CD14-positive monocyte (primary cell): ENCODE measurements at regions not wholly inside any gene's neighbourhood (a gene's known extent, or its start where the extent isn't known, plus 50 kb on each side); places are given as distances from the start of the nearest gene placed in this dataset.
"Not testable (repeated sequence)": the region's sequence is repeated elsewhere in the genome, so short reads cannot be mapped to it uniquely, and the experiment has no call there.

Experiments
- DNase-seq, 3 donors: peaks; one replicate each; pipeline ENCODE4 v3.0.0-alpha.2; 2011 to 2022
- H2AFZ ChIP-seq: 2 replicates; pipeline ENCODE4 v1.6.0; 2012; ENCODE audit warnings: mild to moderate bottlenecking, low read depth, low read length, inconsistent platforms; ENCODE audit not compliant: insufficient read depth, poor library complexity, severe bottlenecking
- H3K27ac ChIP-seq, 2 donors: 1 replicate in 1 of 2; 2 replicates in 1 of 2; pipeline ENCODE4 v1.5.1; 2012 to 2013; ENCODE audit warnings: low read length in 2 of 2, control low read depth in 1 of 2, inconsistent platforms in 1 of 2, low read depth in 1 of 2, mild to moderate bottlenecking in 1 of 2
- H3K27me3 ChIP-seq, 2 donors: one replicate each; pipeline versions ENCODE4 v1.6.0 to v1.6.1; 2011 to 2013; ENCODE audit warnings: low read length in 2 of 2; ENCODE audit not compliant: control insufficient read depth in 2 of 2, insufficient read depth in 2 of 2
- H3K36me3 ChIP-seq, 2 donors: replicated peaks in 1 of 2; 1 replicate in 1 of 2; 2 replicates in 1 of 2; pipeline versions ENCODE4 v1.5.1 to v1.6.1; 2012 to 2013; ENCODE audit warnings: low read length in 2 of 2, control low read depth in 1 of 2, inconsistent platforms in 1 of 2, mild to moderate bottlenecking in 1 of 2; ENCODE audit not compliant: insufficient read depth in 2 of 2, control insufficient read depth in 1 of 2
- H3K4me1 ChIP-seq, 2 donors: 1 replicate in 1 of 2; 2 replicates in 1 of 2; pipeline versions ENCODE4 v1.5.1 to v1.6.1; 2012 to 2013; ENCODE audit warnings: low read length in 2 of 2, control low read depth in 1 of 2, inconsistent platforms in 1 of 2, mild to moderate bottlenecking in 1 of 2, moderate library complexity in 1 of 2; ENCODE audit not compliant: insufficient read depth in 2 of 2, control insufficient read depth in 1 of 2
- H3K4me2 ChIP-seq: replicated peaks from 2 replicates; pipeline ENCODE3; 2012; ENCODE audit warnings: low read length, moderate library complexity, mild to moderate bottlenecking; ENCODE audit not compliant: poor library complexity, severe bottlenecking; ENCODE audit errors: extremely low read depth
- H3K4me3 ChIP-seq, 3 experiments: fragments of 200-600 bp in 1 of 3; sonication (generic) in 1 of 3; replicated peaks in 1 of 3; 1 replicate in 2 of 3; 2 replicates in 1 of 3; pipeline ENCODE4 v1.5.1; 2011 to 2013; ENCODE audit warnings: low read length in 3 of 3, mild to moderate bottlenecking in 3 of 3, control low read depth in 2 of 3, low read depth in 2 of 3, inconsistent platforms in 1 of 3, moderate library complexity in 1 of 3
- H3K79me2 ChIP-seq: 2 replicates; pipeline ENCODE4 v1.6.0; 2012; ENCODE audit warnings: mild to moderate bottlenecking, control low read depth, inconsistent platforms, low read length, moderate library complexity; ENCODE audit not compliant: insufficient read depth
- H3K9ac ChIP-seq: 2 replicates; pipeline ENCODE4 v1.6.0; 2017; ENCODE audit warnings: low read length, mild to moderate bottlenecking; ENCODE audit not compliant: insufficient read depth, poor library complexity, severe bottlenecking
- H3K9me3 ChIP-seq, 2 donors: replicated peaks in 1 of 2; 1 replicate in 1 of 2; 2 replicates in 1 of 2; pipeline versions ENCODE4 v1.5.1 to v1.6.1; 2012 to 2013; ENCODE audit warnings: low read length in 2 of 2, control low read depth in 1 of 2; ENCODE audit not compliant: control insufficient read depth in 1 of 2, insufficient read depth in 1 of 2
- H4K20me1 ChIP-seq: 2 replicates; pipeline ENCODE4 v1.6.0; 2012; ENCODE audit warnings: mild to moderate bottlenecking, low read length, control low read depth, moderate library complexity; ENCODE audit not compliant: insufficient read depth
- H3K27ac Mint-ChIP-seq, 7 donors: one replicate each; pipeline ENCODE4 v1.8.0; 2020; ENCODE audit warnings: mild to moderate bottlenecking in 7 of 7, mixed read lengths in 7 of 7, moderate library complexity in 6 of 7, inconsistent platforms in 2 of 7
- H3K27me3 Mint-ChIP-seq, 3 donors: one replicate each; pipeline ENCODE4 v1.8.0; 2021 to 2022; ENCODE audit warnings: low read depth in 3 of 3, mild to moderate bottlenecking in 3 of 3, mixed read lengths in 3 of 3, moderate library complexity in 3 of 3, inconsistent platforms in 1 of 3
- H3K36me3 Mint-ChIP-seq, 2 donors: one replicate each; pipeline ENCODE4 v1.8.0; 2020; ENCODE audit warnings: mixed read lengths in 2 of 2, inconsistent platforms in 1 of 2, mild to moderate bottlenecking in 1 of 2
- H3K4me1 Mint-ChIP-seq: one replicate; pipeline ENCODE4 v1.8.0; 2020; ENCODE audit warnings: mild to moderate bottlenecking, mixed read lengths
- H3K4me3 Mint-ChIP-seq, 2 donors: one replicate each; pipeline ENCODE4 v1.8.0; 2020; ENCODE audit warnings: mild to moderate bottlenecking in 2 of 2, mixed read lengths in 2 of 2, moderate library complexity in 1 of 2
- H3K9me3 Mint-ChIP-seq, 7 donors: one replicate each; pipeline ENCODE4 v1.8.0; 2020 to 2022; ENCODE audit warnings: mixed read lengths in 7 of 7, mild to moderate bottlenecking in 6 of 7, moderate library complexity in 6 of 7, inconsistent platforms in 2 of 7
- WGBS: methylation state at CpG from one replicate; pipeline ENCODE4 v1.1.5; 2013; ENCODE audit warnings: missing lambda C conversion rate; ENCODE audit not compliant: insufficient coverage; 5-methylcytosine and 5-hydroxymethylcytosine counted together
- intact Hi-C, 2 donors: fragments of 100-400 bp; cut with micrococcal nuclease; formaldehyde crosslinking; loops; one replicate each; pipeline versions ENCODE4 v1.15.0 to v1.15.1; 2023
- TF ChIP-seq, protein P1 (sequence below): fragments of 200-600 bp; IDR thresholded peaks from one replicate; pipeline ENCODE4 v1.8.0; 2022; ENCODE audit warnings: antibody characterized with exemption, mild to moderate bottlenecking

DNA sequence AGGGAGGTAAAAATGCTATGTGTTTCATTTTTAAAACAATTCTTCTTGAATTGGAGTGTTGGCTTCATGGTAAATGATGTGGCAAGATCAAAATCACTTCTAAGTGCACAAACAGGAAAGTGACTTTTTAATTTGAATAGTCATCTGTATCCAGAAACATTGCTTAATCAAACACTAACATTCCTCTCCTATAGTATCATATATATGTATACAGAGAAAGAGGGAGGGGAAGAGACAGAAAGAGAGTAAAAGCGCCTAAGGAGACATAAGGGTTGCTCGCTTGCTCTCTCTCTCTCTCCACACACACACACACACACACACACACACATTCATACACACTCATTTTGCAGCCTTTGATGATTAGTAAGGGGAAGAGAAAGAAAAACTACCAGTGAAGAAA, 95.4 kb upstream of the PRDM9 start:
- no peaks in the 10 kb centered on the region for H3K4me1 ChIP-seq

DNA sequence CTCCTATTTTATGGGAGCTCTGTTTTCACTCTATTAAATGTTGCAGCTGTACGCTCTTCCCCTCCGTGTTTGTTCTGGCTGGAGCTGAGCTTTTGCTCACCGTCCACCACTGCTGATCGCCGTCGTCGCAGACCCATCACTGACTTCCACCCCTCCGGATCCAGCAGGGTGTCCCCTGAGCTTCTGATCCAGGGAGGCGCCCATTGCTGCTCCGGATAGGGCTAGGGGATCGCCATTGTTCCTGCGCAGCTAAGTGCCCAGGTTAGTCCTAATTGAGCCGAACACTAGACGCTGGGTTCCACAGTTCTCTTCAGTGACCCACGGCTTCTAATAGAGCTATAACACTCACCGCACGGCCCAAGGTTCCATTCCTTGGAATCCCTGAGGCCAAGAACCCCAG, 96.2 kb upstream of the PRDM9 start:
- 94% methylated on average over 17 of the region's 17 CpGs for WGBS
- no peak overlapping the region for H3K27ac Mint-ChIP-seq
- no peak overlapping the region for H3K4me2 ChIP-seq
- no peaks in the 10 kb centered on the region for H3K4me1 ChIP-seq
- H3K27ac ChIP-seq: no peak overlapping the region
- H3K4me3 ChIP-seq: no peak overlapping the region
- H3K9me3 Mint-ChIP-seq: peaks cover 0 to 10% (median 0%) of the 10 kb centered on the region in 7 donors
- intact Hi-C loops: no loop called here
- TF ChIP-seq, protein P1, sequence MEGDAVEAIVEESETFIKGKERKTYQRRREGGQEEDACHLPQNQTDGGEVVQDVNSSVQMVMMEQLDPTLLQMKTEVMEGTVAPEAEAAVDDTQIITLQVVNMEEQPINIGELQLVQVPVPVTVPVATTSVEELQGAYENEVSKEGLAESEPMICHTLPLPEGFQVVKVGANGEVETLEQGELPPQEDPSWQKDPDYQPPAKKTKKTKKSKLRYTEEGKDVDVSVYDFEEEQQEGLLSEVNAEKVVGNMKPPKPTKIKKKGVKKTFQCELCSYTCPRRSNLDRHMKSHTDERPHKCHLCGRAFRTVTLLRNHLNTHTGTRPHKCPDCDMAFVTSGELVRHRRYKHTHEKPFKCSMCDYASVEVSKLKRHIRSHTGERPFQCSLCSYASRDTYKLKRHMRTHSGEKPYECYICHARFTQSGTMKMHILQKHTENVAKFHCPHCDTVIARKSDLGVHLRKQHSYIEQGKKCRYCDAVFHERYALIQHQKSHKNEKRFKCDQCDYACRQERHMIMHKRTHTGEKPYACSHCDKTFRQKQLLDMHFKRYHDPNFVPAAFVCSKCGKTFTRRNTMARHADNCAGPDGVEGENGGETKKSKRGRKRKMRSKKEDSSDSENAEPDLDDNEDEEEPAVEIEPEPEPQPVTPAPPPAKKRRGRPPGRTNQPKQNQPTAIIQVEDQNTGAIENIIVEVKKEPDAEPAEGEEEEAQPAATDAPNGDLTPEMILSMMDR: no peak
- H3K4me3 Mint-ChIP-seq: no peak overlapping the region
- no peaks in the 10 kb centered on the region for H3K79me2 ChIP-seq
- DNase-seq: no peak
- H2AFZ ChIP-seq: no peak overlapping the region
- H3K9ac ChIP-seq: no peak overlapping the region
- no peaks in the 10 kb centered on the region for H3K36me3 ChIP-seq
- no peaks in the 10 kb centered on the region for H3K27me3 ChIP-seq
- H3K36me3 Mint-ChIP-seq: no peaks in the 10 kb centered on the region
- peaks cover 0 to 3% of the 10 kb centered on the region in 2 donors for H3K9me3 ChIP-seq
- H3K27me3 Mint-ChIP-seq: no peaks in the 10 kb centered on the region
- no peaks in the 10 kb centered on the region for H3K4me1 Mint-ChIP-seq
- no peaks in the 10 kb centered on the region for H4K20me1 ChIP-seq

More for the DNA sequence above, 95.4 kb upstream of the PRDM9 start:
- Histone ChIP-seq H3K36me3 (no peaks in the 10 kb centered on the region), H2AFZ (no peak overlapping the region), H3K4me2 (no peak overlapping the region), H3K27ac (no peak overlapping the region), H3K79me2 (no peaks in the 10 kb centered on the region), H3K9ac (no peak overlapping the region), H4K20me1 (no peaks in the 10 kb centered on the region), H3K27me3 (no peaks in the 10 kb centered on the region), H3K9me3 (peaks cover 0 to 3% of the 10 kb centered on the region in 2 donors), H3K4me3 (no peak overlapping the region)
- no peaks in the 10 kb centered on the region for H3K4me1 Mint-ChIP-seq
- WGBS: no CpG with 5 or more reads among the region's 2 CpGs
- no peaks in the 10 kb centered on the region for H3K36me3 Mint-ChIP-seq
- intact Hi-C loops: no loop called here
- TF ChIP-seq, protein P1: no peak
- H3K27me3 Mint-ChIP-seq: no peaks in the 10 kb centered on the region
- peaks cover 0 to 10% (median 0%) of the 10 kb centered on the region in 7 donors for H3K9me3 Mint-ChIP-seq
- no peak for DNase-seq
- no peak overlapping the region for H3K4me3 Mint-ChIP-seq
- H3K27ac Mint-ChIP-seq: no peak overlapping the region

DNA sequence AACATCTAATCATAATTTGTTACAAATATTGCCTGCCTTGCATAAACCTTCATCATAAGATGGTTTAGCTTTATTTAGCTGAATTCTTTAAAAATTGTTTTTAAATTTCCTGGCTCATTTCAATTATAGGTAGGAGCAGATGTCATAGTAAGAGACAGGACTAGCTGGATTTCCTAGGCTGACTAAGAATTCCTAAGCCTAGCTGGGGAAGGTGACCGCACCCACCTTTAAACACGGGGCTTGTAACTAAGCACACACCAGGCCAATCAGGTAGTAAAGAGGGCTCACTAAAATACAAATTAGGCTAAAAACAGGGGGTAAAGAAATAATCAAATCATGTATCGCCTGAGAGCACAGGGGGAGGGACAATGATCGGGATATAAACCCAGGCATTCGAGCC, 96.6 kb upstream of the PRDM9 start:
- not testable (repeated sequence) for H2AFZ ChIP-seq

More for the DNA sequence above, 96.6 kb upstream of the PRDM9 start:
- H3K27ac ChIP-seq, H3K4me2 ChIP-seq, H4K20me1 ChIP-seq, H3K9ac ChIP-seq, H3K9me3 ChIP-seq, H3K36me3 Mint-ChIP-seq, DNase-seq, H3K27me3 ChIP-seq, H3K4me3 ChIP-seq, intact Hi-C loops, H3K79me2 ChIP-seq, H3K27ac Mint-ChIP-seq, H3K36me3 ChIP-seq, H3K9me3 Mint-ChIP-seq, H3K4me3 Mint-ChIP-seq, H3K4me1 Mint-ChIP-seq, H3K27me3 Mint-ChIP-seq, H3K4me1 ChIP-seq: not testable (repeated sequence)
- 100% methylated on average over 2 of the region's 5 CpGs for WGBS
